ENCODE measurements at regions not wholly inside any gene's neighbourhood (a gene's known extent, or its start where the extent isn't known, plus 50 kb on each side); places are given as distances from the start of the nearest gene placed in this dataset.
"Not testable (repeated sequence)": the region's sequence is repeated elsewhere in the genome, so short reads cannot be mapped to it uniquely, and the experiment has no call there.

- no peak for DNase-seq (ENCODE audit: low spot score)
Observed at GRCh38 chr9:75282047-75282446, 193.7 kb downstream of the OSTF1 start.

GRCh38 chr9:75289332-75289731, 201.0 kb downstream of the OSTF1 start:
- no peak for DNase-seq (ENCODE audit: low spot score)

- DNase-seq (ENCODE audit: low spot score): no peak
Observed at GRCh38 chr9:75299324-75299723, 211.0 kb downstream of the OSTF1 start.

- no peak for DNase-seq (ENCODE audit: low spot score)
Observed at GRCh38 chr9:75333624-75334023, 245.3 kb downstream of the OSTF1 start.

- no peak for DNase-seq (ENCODE audit: low spot score)
Observed at GRCh38 chr9:75358846-75359245, 270.5 kb downstream of the OSTF1 start.

- DNase-seq (ENCODE audit: low spot score): no peak
Observed at GRCh38 chr9:75359638-75360037, 271.3 kb downstream of the OSTF1 start.

- no peak for DNase-seq (ENCODE audit: low spot score)
Observed at GRCh38 chr9:75360252-75360651, 271.9 kb downstream of the OSTF1 start.

GRCh38 chr9:75362446-75362845, 274.1 kb downstream of the OSTF1 start:
- DNase-seq (ENCODE audit: low spot score): not testable (repeated sequence)

- DNase-seq (ENCODE audit: low spot score): no peak
Observed at GRCh38 chr9:75365196-75365595, 276.9 kb downstream of the OSTF1 start.

GRCh38 chr9:75369989-75370388, 281.7 kb downstream of the OSTF1 start:
- DNase-seq (ENCODE audit: low spot score): no peak

- no peak for DNase-seq (ENCODE audit: low spot score)
Observed at GRCh38 chr9:75372499-75373268, 284.4 kb downstream of the OSTF1 start.

GRCh38 chr9:75376680-75377254, 288.5 kb downstream of the OSTF1 start:
- no peak for DNase-seq (ENCODE audit: low spot score)

GRCh38 chr9:75378036-75378435, 289.7 kb downstream of the OSTF1 start:
- no peak for DNase-seq (ENCODE audit: low spot score)

GRCh38 chr9:75378926-75379325, 290.6 kb downstream of the OSTF1 start:
- no peak for DNase-seq (ENCODE audit: low spot score)

- no peak for DNase-seq (ENCODE audit: low spot score)
Observed at GRCh38 chr9:75382126-75382525, 293.8 kb downstream of the OSTF1 start.

GRCh38 chr9:75383420-75384034, 295.2 kb downstream of the OSTF1 start:
- DNase-seq (ENCODE audit: low spot score): not testable (repeated sequence)

- no peak for DNase-seq (ENCODE audit: low spot score)
Observed at GRCh38 chr9:75385236-75385635, 296.9 kb downstream of the OSTF1 start.

- no peak for DNase-seq (ENCODE audit: low spot score)
Observed at GRCh38 chr9:75389101-75389500, 300.8 kb downstream of the OSTF1 start.

- no peak for DNase-seq (ENCODE audit: low spot score)
Observed at GRCh38 chr9:75390951-75391350, 302.6 kb downstream of the OSTF1 start.

GRCh38 chr9:75391497-75391896, 303.2 kb downstream of the OSTF1 start:
- DNase-seq (ENCODE audit: low spot score): no peak

GRCh38 chr9:75395336-75395735, 307.0 kb downstream of the OSTF1 start:
- DNase-seq (ENCODE audit: low spot score): no peak

- no peak for DNase-seq (ENCODE audit: low spot score)
Observed at GRCh38 chr9:75397836-75398235, 309.5 kb downstream of the OSTF1 start.

- no peak for DNase-seq (ENCODE audit: low spot score)
Observed at GRCh38 chr9:75408391-75408790, 320.1 kb downstream of the OSTF1 start.
